Left lung (tissue), 4 donors: ENCODE measurements at regions not wholly inside any gene's neighbourhood (a gene's known extent, or its start where the extent isn't known, plus 50 kb on each side); places are given as distances from the start of the nearest gene placed in this dataset.

Source experiments
- ATAC-seq: fragments of 200-7000 bp; cut with Tn5 transposase; one replicate; pipeline ENCODE4 v1.9.1; 2020; ENCODE audit warnings: moderate library complexity
- DNase-seq, 4 donors: peaks; one replicate each; pipeline ENCODE4 v3.0.0-alpha.2; 2013 to 2020
- H3K27ac ChIP-seq, 2 donors: fragments of 200-600 bp; sonication (generic) in 1 of 2; one replicate each; pipeline versions ENCODE4 v1.5.0 to v1.8.0; 2020 to 2021
- H3K27me3 ChIP-seq, 2 donors: fragments of 200-600 bp; sonication (generic) in 1 of 2; one replicate each; pipeline versions ENCODE4 v1.5.0 to v1.8.0; 2020 to 2021
- H3K36me3 ChIP-seq, 2 donors: fragments of 200-600 bp; sonication (generic) in 1 of 2; one replicate each; pipeline versions ENCODE4 v1.5.0 to v1.8.0; 2020 to 2021
- H3K4me1 ChIP-seq, 2 donors: fragments of 200-600 bp; one replicate each; pipeline ENCODE4 v1.8.0; 2021
- H3K4me3 ChIP-seq, 2 donors: fragments of 200-600 bp; sonication (generic) in 1 of 2; one replicate each; pipeline versions ENCODE4 v1.5.0 to v1.8.0; 2020 to 2021; ENCODE audit warnings: mild to moderate bottlenecking in 1 of 2
- H3K9me3 ChIP-seq, 2 donors: fragments of 200-600 bp; sonication (generic) in 1 of 2; one replicate each; pipeline versions ENCODE4 v1.5.0 to v1.8.0; 2020 to 2021
- intact Hi-C, 2 donors: fragments of 100-400 bp; cut with DNase I; formaldehyde crosslinking; loops; one replicate each; pipeline versions ENCODE4 v1.11.2 to v1.14.2; 2022
- TF ChIP-seq, protein P1 (sequence below), 2 donors: fragments of 200-600 bp; sonication (generic) in 1 of 2; IDR thresholded peaks; one replicate each; pipeline versions ENCODE4 v1.5.0 to v1.8.0; 2021; ENCODE audit warnings: antibody characterized with exemption in 2 of 2
- donor health status: DM: no; HTN: yes; CAD: no.
- donor health status: DM: no; HTN: no; CAD: no.

DNA sequence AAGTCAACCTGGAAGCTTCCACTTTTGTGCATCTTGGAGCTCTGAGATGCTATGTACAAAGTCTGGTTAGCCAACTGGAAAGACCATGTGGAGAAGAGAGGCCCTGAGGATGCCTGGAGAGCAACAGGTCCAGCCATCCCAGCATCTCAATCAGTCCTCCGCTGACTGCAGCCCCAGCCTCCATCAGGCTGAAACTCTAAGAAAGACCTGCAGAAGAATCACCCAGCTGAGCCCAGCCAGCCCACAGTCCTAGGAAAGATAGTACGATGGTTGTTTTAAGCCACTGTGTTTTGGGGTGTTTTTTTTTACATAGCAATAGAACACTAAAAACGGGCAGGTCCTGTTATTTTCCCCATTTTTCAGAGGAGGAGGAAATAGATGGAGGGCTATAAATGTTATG is 84.0 kb downstream of the NCR2 start:
- no peak overlapping the region for H3K27ac ChIP-seq
- intact Hi-C loops = no loop called here
- H3K9me3 ChIP-seq = peaks cover 0 to 7% of the 10 kb centered on the region in 2 donors
- no peak for ATAC-seq
- no peaks in the 10 kb centered on the region for H3K36me3 ChIP-seq
- H3K4me1 ChIP-seq = no peaks in the 10 kb centered on the region
- TF ChIP-seq, protein P1, sequence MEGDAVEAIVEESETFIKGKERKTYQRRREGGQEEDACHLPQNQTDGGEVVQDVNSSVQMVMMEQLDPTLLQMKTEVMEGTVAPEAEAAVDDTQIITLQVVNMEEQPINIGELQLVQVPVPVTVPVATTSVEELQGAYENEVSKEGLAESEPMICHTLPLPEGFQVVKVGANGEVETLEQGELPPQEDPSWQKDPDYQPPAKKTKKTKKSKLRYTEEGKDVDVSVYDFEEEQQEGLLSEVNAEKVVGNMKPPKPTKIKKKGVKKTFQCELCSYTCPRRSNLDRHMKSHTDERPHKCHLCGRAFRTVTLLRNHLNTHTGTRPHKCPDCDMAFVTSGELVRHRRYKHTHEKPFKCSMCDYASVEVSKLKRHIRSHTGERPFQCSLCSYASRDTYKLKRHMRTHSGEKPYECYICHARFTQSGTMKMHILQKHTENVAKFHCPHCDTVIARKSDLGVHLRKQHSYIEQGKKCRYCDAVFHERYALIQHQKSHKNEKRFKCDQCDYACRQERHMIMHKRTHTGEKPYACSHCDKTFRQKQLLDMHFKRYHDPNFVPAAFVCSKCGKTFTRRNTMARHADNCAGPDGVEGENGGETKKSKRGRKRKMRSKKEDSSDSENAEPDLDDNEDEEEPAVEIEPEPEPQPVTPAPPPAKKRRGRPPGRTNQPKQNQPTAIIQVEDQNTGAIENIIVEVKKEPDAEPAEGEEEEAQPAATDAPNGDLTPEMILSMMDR (IDR thresholded peaks at IDR 0.05) = no peak
- no peak overlapping the region for H3K4me3 ChIP-seq
- no peak for DNase-seq
- H3K27me3 ChIP-seq = peaks cover 8 to 49% of the 10 kb centered on the region in 2 donors

DNA sequence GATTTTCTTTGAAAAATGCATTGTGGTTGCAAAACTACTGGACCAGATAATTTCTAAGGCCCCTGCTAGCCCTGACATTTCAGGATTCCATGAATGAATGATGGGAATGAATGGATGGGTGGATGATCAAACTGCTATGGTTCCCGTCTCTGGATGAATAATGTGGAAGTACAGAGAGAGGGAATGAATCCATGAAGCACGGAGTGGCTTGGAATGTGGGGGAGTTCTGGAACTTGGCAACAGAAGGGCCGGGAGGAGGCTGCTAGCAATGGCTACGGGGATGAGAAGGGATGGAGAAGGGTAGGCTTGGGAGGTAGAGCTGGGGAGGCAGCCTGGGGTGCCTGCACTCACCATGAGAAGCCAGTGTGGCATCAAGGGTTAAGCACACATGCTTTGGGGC is 84.8 kb downstream of the NCR2 start:
- Histone ChIP-seq H3K4me1 (no peaks in the 10 kb centered on the region), H3K4me3 (no peak overlapping the region), H3K9me3 (peaks cover 0 to 7% of the 10 kb centered on the region in 2 donors), H3K36me3 (no peaks in the 10 kb centered on the region), H3K27ac (no peak overlapping the region), H3K27me3 (peaks cover 8 to 47% of the 10 kb centered on the region in 2 donors)
- ATAC-seq (no peak), DNase-seq (no peak)
- TF ChIP-seq, protein P1 (IDR thresholded peaks at IDR 0.05) = no peak
- intact Hi-C loops = loop anchor here in 1 of 2 donors (10.0 kb wide), 1 partner anchor 175 kb away; no protein-coding TSS in a partner anchor

DNA sequence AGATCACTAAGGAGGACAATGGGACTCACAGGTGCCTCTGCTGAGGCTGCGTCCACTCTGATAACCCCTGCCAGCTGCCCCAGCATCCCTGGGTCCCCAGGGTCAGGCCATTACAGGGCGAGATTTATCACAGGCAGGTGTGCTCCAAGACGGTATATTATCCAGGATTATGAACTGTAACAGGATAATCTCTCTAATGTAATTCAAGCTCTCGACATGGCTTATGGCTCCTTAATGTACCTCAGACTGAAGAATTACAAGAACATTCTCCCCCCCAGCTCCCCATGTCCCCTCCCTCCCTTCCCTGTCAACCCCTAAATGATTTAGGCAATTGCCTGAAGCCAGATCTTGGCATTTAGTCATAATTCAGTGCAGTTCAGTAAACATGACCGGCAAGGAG is 86.8 kb downstream of the NCR2 start:
- Histone ChIP-seq H3K36me3 (no peaks in the 10 kb centered on the region), H3K27me3 (peaks cover 5 to 47% of the 10 kb centered on the region in 2 donors), H3K4me1 (peaks cover 0 to 9% of the 10 kb centered on the region in 2 donors), H3K4me3 (no peak overlapping the region), H3K9me3 (peaks cover 0 to 7% of the 10 kb centered on the region in 2 donors), H3K27ac (no peak overlapping the region)
- ATAC-seq = no peak
- intact Hi-C loops = loop anchor here in 1 of 2 donors (10.0 kb wide), 1 partner anchor 173 kb away; no protein-coding TSS in a partner anchor
- no peak for DNase-seq
- TF ChIP-seq, protein P1 (IDR thresholded peaks at IDR 0.05) = no peak

DNA sequence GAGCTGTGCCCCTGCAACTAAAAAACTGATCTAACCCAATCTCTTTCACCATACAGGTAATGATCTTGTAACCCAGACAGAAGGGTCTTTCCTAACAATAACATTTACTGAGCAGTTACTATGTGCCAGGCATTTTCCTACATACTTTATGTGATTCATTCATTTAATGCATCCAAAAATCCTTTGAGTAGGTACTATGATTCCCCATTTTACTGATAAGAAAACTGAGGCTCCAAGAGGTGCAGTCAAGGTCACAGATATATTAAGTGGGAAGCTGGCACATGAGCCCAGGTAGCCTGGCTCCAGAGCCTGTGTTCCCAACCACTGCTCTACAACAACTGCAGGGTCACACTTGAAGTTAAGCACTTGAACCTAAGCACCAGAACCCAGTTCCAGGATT is 87.6 kb downstream of the NCR2 start:
- H3K27me3 ChIP-seq = peaks cover 13 to 51% of the 10 kb centered on the region in 2 donors
- H3K36me3 ChIP-seq = no peaks in the 10 kb centered on the region
- H3K27ac ChIP-seq = no peak overlapping the region
- H3K4me1 ChIP-seq = peaks cover 0 to 18% of the 10 kb centered on the region in 2 donors
- TF ChIP-seq, protein P1 (IDR thresholded peaks at IDR 0.05) = no peak
- DNase-seq (no peak), ATAC-seq (no peak)
- H3K9me3 ChIP-seq = peaks cover 0 to 7% of the 10 kb centered on the region in 2 donors
- no peak overlapping the region for H3K4me3 ChIP-seq
- intact Hi-C loops = loop anchor here in 1 of 2 donors (10.0 kb wide), 1 partner anchor 172 kb away; no protein-coding TSS in a partner anchor

DNA sequence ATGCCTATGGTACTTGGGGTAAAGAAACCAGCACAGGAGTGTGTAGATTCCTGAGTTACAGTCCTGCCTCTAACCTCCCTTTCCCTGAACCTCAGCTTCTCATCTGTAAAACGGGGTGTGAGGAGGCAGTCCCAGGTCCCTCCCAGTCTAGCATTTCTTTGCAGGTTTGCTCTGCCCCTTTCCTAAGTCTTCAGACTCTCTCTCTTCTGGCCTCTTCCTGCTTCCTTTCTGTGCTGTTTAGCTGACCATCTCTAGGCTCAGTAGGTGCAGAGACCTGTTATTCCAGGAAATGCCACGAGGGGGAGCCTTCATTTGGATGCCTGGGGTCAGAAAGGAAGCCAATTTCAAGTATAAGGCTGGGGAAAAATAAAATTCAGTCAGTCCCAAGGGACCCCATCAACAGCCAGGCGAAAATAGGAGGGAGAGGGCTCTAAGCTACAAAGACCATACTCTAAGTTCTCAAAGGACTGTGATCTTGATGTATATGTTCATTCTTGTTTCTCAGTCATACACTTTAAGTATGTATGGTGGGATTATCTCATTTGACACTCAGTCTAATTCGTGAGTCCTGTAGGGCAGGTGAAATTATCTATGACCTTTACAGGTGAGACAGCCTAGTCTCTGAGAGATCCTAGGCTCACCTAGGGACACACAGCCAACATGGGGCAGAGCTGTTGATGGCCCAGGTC is 89.1 kb downstream of the NCR2 start:
- TF ChIP-seq, protein P1 (IDR thresholded peaks at IDR 0.05) = peak; percentile 59 to 85
- peaks cover 8 to 30% of the 10 kb centered on the region in 2 donors for H3K4me1 ChIP-seq
- H3K36me3 ChIP-seq = no peaks in the 10 kb centered on the region
- no peak overlapping the region for H3K4me3 ChIP-seq
- peak; percentile 70 for ATAC-seq
- peaks cover 16 to 57% of the 10 kb centered on the region in 2 donors for H3K27me3 ChIP-seq
- intact Hi-C loops = loop anchor here in 1 of 2 donors (10.0 kb wide), 1 partner anchor 170 kb away; no protein-coding TSS in a partner anchor
- no peak overlapping the region for H3K27ac ChIP-seq
- DNase-seq = peak in 3 of 4 donors; percentile 69 to 85 (median 77)
- peaks cover 0 to 2% of the 10 kb centered on the region in 2 donors for H3K9me3 ChIP-seq
